ENCODE measurements at regions not wholly inside any gene's neighbourhood (a gene's known extent, or its start where the extent isn't known, plus 50 kb on each side); places are given as distances from the start of the nearest gene placed in this dataset.

- DNase-seq (ENCODE audit: low spot score) (no peak), ATAC-seq (no peak)
- Histone ChIP-seq H4K20me1 (replicated peaks; ENCODE audit: insufficient read depth) (no peaks in the 10 kb centered on the region), H3K9me2 (ENCODE audit: insufficient read depth) (no peaks in the 10 kb centered on the region), H3K4me3 (no peak overlapping the region), H3K79me2 (replicated peaks; ENCODE audit: insufficient read depth) (no peaks in the 10 kb centered on the region), H2AFZ (no peak overlapping the region), H3F3A (replicated peaks; ENCODE audit: low read depth) (no peaks in the 10 kb centered on the region), H3K4me2 (no peak overlapping the region), H3K27ac (ENCODE audit: low read depth) (no peak overlapping the region), H3K27me3 (ENCODE audit: insufficient read depth) (no peaks in the 10 kb centered on the region), H3K4me1 (ENCODE audit: insufficient read depth) (no peaks in the 10 kb centered on the region), H3K36me3 (ENCODE audit: insufficient read depth) (no peaks in the 10 kb centered on the region)
- no peaks in the 10 kb centered on the region for H3K36me3 Mint-ChIP-seq (ENCODE audit: low read depth)
- H3K9me3 Mint-ChIP-seq: no peaks in the 10 kb centered on the region
- H3K27ac Mint-ChIP-seq: no peak overlapping the region
- TF ChIP-seq JUNB (IDR thresholded peaks at IDR 0.05; ENCODE audit: unreplicated experiment): no peak
- no peak for TF ChIP-seq STAT1 (IDR thresholded peaks at IDR 0.05; ENCODE audit: unreplicated experiment)
- TF ChIP-seq EZH2phosphoT487 (IDR thresholded peaks at IDR 0.05; ENCODE audit: unreplicated experiment): no peak
- no peak for TF ChIP-seq POLR2AphosphoS5 (IDR thresholded peaks at IDR 0.05; ENCODE audit: low read depth)
- no peak for TF ChIP-seq ETS1 (IDR thresholded peaks at IDR 0.05)
- no peak for TF ChIP-seq REST (IDR thresholded peaks at IDR 0.05; ENCODE audit: unreplicated experiment)
- TF ChIP-seq, protein P1, sequence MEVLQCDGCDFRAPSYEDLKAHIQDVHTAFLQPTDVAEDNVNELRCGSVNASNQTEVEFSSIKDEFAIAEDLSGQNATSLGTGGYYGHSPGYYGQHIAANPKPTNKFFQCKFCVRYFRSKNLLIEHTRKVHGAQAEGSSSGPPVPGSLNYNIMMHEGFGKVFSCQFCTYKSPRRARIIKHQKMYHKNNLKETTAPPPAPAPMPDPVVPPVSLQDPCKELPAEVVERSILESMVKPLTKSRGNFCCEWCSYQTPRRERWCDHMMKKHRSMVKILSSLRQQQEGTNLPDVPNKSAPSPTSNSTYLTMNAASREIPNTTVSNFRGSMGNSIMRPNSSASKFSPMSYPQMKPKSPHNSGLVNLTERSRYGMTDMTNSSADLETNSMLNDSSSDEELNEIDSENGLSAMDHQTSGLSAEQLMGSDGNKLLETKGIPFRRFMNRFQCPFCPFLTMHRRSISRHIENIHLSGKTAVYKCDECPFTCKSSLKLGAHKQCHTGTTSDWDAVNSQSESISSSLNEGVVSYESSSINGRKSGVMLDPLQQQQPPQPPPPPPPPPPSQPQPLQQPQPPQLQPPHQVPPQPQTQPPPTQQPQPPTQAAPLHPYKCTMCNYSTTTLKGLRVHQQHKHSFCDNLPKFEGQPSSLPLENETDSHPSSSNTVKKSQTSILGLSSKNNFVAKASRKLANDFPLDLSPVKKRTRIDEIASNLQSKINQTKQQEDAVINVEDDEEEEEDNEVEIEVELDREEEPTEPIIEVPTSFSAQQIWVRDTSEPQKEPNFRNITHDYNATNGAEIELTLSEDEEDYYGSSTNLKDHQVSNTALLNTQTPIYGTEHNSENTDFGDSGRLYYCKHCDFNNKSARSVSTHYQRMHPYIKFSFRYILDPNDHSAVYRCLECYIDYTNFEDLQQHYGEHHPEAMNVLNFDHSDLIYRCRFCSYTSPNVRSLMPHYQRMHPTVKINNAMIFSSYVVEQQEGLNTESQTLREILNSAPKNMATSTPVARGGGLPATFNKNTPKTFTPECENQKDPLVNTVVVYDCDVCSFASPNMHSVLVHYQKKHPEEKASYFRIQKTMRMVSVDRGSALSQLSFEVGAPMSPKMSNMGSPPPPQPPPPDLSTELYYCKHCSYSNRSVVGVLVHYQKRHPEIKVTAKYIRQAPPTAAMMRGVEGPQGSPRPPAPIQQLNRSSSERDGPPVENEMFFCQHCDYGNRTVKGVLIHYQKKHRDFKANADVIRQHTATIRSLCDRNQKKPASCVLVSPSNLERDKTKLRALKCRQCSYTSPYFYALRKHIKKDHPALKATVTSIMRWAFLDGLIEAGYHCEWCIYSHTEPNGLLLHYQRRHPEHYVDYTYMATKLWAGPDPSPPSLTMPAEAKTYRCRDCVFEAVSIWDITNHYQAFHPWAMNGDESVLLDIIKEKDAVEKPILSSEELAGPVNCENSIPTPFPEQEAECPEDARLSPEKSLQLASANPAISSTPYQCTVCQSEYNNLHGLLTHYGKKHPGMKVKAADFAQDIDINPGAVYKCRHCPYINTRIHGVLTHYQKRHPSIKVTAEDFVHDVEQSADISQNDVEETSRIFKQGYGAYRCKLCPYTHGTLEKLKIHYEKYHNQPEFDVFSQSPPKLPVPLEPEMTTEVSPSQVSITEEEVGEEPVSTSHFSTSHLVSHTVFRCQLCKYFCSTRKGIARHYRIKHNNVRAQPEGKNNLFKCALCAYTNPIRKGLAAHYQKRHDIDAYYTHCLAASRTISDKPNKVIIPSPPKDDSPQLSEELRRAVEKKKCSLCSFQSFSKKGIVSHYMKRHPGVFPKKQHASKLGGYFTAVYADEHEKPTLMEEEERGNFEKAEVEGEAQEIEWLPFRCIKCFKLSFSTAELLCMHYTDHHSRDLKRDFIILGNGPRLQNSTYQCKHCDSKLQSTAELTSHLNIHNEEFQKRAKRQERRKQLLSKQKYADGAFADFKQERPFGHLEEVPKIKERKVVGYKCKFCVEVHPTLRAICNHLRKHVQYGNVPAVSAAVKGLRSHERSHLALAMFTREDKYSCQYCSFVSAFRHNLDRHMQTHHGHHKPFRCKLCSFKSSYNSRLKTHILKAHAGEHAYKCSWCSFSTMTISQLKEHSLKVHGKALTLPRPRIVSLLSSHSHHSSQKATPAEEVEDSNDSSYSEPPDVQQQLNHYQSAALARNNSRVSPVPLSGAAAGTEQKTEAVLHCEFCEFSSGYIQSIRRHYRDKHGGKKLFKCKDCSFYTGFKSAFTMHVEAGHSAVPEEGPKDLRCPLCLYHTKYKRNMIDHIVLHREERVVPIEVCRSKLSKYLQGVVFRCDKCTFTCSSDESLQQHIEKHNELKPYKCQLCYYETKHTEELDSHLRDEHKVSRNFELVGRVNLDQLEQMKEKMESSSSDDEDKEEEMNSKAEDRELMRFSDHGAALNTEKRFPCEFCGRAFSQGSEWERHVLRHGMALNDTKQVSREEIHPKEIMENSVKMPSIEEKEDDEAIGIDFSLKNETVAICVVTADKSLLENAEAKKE (CRISPR knock-in tag; IDR thresholded peaks at IDR 0.05): no peak
- no peak for TF ChIP-seq EZH2 (IDR thresholded peaks at IDR 0.05; ENCODE audit: low read depth, unreplicated experiment)
- TF ChIP-seq, protein P2, sequence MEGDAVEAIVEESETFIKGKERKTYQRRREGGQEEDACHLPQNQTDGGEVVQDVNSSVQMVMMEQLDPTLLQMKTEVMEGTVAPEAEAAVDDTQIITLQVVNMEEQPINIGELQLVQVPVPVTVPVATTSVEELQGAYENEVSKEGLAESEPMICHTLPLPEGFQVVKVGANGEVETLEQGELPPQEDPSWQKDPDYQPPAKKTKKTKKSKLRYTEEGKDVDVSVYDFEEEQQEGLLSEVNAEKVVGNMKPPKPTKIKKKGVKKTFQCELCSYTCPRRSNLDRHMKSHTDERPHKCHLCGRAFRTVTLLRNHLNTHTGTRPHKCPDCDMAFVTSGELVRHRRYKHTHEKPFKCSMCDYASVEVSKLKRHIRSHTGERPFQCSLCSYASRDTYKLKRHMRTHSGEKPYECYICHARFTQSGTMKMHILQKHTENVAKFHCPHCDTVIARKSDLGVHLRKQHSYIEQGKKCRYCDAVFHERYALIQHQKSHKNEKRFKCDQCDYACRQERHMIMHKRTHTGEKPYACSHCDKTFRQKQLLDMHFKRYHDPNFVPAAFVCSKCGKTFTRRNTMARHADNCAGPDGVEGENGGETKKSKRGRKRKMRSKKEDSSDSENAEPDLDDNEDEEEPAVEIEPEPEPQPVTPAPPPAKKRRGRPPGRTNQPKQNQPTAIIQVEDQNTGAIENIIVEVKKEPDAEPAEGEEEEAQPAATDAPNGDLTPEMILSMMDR (conservative IDR thresholded peaks at IDR 0.05; ENCODE audit: low read depth in 2 of 2): no peak
- no peak for TF ChIP-seq CREB1 (CRISPR knock-in tag; IDR thresholded peaks at IDR 0.05; ENCODE audit: low read depth)
- TF ChIP-seq ZNF114 (CRISPR knock-in tag; IDR thresholded peaks at IDR 0.05): no peak
- TF ChIP-seq NANOG (IDR thresholded peaks at IDR 0.05; ENCODE audit: borderline replicate concordance): no peak
- no peak for TF ChIP-seq ZNF331 (CRISPR knock-in tag; IDR thresholded peaks at IDR 0.05; ENCODE audit: low read depth)
- peaks cover 8% of the 10 kb centered on the region for H3K27me3 Mint-ChIP-seq (ENCODE audit: insufficient read depth, low read depth, poor library complexity)
- H3K4me3 Mint-ChIP-seq: no peak overlapping the region
- no peaks in the 10 kb centered on the region for H3K4me1 Mint-ChIP-seq
Measured at GRCh38 chr2:11101430-11101829, 53.8 kb upstream of the SLC66A3 start.

Data from GM23338 (cell line).